CMK (cell line): ENCODE measurements at regions not wholly inside any gene's neighbourhood (a gene's known extent, or its start where the extent isn't known, plus 50 kb on each side); places are given as distances from the start of the nearest gene placed in this dataset.
"Not testable (repeated sequence)": the region's sequence is repeated elsewhere in the genome, so short reads cannot be mapped to it uniquely, and the experiment has no call there.

ENCODE experiments used
- DNase-seq: peaks from one replicate; pipeline ENCODE4 v3.0.0-alpha.2; 2010; ENCODE audit warnings: low read depth

DNA sequence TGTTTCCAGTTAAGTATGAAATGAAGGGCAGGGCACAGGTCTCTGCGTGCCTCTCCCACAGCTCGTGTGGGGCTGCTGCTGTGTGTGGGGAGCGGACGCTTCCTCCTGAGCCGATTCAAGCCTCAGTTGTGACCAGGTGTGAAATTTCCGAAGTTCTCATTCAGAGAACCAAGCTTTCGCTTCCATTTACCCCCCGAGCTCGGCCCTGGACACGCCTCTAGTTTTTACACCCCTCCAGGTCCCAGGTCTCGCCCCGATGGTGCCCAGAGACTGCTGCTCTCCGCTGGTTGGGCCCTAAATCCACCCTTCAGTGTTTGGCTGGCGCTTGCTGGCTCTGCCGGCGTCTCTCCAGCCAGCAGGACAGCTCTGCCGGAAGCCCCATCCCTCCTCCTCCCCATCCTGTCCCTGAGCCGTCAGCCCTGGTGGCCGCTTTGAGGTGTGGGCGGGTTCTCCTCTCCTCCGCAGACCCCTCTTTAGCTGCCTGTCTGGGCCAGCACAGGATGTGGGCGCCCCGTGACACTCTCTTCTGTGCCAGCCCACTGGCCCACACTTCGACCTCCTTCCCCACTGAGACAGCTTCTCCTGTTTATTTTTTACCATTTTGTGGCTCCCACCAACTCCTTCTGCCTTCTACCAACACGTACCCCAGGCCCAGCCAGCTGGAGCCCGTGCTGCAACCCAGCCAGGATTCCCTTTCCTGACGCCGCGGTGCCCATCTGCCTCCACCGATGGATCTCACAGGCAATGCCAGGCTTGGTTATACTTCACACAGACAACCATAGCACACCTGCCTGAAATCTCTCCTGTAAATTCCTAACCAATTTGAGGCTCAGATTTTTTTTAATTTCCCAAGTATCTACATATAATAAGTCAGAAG is 142.8 kb downstream of the DLL1 start:
- no peak for DNase-seq

DNA sequence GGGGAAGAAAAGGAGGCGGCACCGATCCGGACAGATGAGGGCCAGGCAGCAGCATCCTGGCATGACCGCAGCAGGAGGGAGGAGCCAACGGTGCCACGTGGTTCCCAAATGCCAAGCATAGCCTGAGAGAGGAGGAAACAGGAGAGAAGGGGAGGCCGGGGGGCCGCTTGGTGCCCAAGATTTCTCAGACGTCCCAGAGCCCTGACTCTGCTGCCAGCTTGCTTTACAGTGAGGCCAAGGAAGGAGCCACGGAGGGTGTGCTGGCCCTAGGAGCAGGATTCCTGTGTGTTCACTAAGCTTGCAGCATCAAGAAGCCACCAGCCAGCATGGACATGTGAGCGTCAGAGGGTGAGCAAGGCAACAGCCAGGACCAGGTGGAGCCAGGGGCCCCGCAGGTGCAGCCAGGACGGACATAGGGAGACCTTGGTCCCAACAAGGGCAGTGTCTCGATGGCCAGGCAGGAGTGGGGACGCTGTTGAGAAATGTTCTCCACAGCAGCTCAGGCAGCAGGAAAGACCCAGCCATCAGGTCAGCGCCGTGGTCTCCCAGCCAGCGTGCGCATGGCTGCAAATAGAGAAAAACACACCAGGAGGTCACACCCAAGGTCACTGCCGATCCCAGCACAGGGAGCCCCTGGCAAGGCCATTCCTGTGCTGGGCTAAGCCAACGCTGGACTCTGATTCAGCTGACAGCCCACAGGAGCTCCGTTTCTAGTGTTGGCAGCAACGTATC is 143.7 kb downstream of the DLL1 start:
- no peak for DNase-seq

GRCh38 chr6:170146640-170147039 is 144.2 kb downstream of the DLL1 start:
- no peak for DNase-seq

- not testable (repeated sequence) for DNase-seq
Observed at GRCh38 chr6:170146131-170146530, 144.7 kb downstream of the DLL1 start.

DNA sequence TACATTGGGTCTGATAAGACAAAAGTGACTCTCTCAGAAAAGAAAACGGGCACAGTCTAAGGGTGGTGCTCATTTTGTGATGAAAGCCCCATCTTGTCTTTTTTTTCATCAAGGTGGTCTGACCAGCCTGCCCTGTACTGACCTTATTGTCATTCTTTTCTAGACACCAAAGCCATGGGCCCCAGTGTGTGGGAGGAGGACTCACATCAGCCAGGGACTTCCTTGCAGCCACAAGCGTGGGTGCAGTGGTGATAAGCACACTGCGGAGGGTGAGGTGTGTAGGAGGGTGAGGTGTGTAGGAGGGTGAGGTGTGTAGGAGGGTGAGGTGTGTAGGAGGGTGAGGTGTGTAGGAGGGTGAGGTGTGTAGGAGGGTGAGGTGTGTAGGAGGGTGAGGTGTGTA is 145.2 kb downstream of the DLL1 start:
- not testable (repeated sequence) for DNase-seq

- no peak for DNase-seq
Observed at GRCh38 chr6:170145272-170145592, 145.6 kb downstream of the DLL1 start.

GRCh38 chr6:170144571-170145271 is 146.2 kb downstream of the DLL1 start:
- no peak for DNase-seq

DNA sequence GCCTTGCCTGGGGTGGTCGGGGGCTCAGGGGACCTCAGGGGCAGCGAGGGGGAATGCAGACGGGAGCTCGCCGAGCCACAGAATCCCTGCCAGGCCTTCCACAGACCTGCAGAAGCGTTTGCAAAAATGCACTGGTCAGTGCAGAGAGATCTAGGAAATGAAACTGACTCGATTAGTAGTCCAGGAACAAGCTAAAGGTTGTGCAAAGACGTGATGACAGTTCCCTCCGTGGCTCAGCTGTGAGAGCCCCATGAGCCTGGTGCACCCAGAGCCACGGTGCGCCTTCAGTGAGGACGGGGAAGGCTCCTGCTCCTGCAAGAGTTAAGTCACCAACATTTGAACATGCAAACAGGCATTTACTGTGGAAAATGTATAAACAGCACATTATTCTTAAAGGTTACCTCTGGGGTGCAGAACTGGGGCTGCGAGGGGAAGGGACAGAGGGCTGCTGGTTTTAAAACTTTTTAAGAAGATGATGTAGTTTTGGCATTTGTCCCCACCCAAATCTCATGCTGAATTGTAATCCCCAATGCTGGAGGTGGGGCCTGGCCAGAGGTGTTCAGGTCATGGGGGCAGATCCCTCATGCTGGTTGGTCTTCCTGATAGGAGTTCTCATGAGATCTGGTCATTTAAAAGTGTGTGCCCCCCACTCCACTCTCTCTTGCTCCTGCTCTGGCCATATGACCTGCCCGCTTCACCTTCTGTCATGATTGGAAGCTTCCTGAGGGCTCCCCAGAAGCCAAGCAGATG is 147.3 kb downstream of the DLL1 start:
- no peak for DNase-seq

DNA sequence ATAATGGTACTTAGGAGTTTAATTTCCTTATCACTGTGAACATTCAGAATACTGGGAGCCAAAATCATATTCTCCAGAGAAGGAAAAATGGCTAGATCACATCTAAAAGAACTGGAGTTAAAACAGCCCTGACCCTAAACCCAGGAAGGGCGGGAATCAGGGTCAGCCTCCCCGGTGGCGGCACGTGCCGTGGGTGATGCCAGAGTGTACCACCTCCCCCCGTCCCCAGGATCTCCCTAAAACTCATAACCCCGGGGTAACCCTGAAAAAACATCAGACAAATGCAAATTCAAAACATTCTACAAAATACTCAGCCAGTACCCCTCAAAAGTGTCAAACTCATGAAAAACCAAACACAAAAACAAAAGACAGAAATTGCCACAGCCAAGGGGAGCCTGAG is 148.3 kb downstream of the DLL1 start:
- DNase-seq, result no peak

- DNase-seq, result not testable (repeated sequence)
Observed at GRCh38 chr6:170141061-170141460, 149.8 kb downstream of the DLL1 start.

- DNase-seq, result no peak
Observed at GRCh38 chr6:170140129-170140528, 150.7 kb downstream of the DLL1 start.

DNA sequence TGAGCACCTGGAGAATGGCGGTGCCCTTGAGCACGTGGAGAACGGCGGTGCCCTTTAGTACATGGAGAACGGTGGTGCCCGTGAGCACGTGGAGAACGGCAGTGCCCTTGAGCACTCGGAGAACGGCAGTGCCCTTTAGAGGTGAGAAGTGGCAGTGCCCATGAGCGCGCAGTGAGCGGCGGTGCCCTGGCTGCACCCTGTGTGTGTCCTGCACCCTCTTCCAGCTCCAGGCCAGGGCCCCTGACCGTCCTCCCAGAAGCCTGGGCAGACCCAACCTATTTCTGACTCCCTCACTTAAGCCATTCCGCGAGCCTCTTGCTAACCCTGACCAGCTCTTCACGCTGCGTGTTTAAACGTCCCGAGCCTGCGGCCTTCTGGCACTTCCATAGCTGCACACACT is 151.3 kb downstream of the DLL1 start:
- DNase-seq, result no peak

DNA sequence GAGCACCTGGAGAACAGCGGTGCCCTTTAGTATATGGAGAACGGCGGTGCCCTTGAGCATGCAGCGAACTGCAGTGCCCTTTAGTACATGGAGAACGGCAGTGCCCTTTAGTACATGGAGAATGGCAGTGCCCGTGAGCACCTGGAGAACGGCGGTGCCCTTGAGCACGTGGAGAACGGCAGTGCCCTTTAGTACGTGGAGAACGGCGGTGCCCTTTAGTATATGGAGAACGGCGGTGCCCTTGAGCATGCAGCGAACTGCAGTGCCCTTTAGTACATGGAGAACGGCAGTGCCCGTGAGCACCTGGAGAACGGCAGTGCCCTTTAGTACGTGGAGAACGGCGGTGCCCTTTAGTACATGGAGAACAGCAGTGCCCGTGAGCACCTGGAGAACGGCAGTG is 151.8 kb downstream of the DLL1 start:
- not testable (repeated sequence) for DNase-seq

DNA sequence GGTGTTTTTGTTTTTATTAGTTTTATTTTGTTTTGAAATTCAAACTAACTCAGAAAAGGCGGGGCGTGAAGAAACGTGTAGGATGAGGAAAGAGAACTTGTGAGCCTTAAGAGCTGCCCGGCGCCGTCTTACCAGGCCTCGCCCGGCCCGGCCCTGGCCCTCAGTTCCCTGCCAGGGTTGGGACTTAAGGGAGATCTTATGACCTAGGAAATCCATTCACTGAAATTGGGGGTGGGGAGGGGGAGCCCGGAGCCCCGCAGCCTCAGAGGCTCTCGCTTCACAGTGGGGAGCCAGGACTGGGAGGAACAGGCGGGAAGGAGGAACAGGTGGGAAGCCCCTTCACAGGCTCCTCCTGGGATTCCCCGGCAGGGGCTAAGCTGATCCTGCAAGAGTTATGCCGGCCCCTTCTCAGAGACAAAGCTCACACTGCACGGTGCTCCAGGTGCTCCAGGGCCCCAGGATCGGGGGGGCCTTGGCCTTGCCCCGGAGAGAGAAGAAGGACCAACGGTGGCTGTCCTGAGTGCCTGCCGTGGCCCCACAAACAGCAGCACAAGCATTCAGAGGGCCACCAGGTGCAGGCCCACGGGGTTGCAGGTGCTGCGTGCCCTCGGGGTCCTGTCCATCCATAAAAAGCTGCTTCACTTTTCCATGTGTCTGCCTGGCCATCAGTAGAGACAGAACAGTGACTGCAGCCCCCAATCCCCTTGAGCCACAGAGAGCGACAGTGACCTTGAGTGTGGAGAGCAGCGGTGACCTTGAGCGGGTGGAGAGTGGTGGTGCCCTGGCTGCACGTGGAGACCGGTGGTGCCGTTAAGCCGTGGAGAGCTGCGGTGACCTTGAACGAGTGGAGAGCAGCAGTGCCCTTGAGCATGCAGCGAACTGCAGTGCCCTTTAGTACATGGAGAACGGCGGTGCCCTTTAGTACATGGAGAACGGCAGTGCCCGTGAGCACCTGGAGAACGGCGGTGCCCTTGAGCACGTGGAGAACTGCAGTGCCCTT is 152.7 kb downstream of the DLL1 start:
- DNase-seq, result no peak

GRCh38 chr6:170137176-170137891 is 153.5 kb downstream of the DLL1 start:
- DNase-seq, result no peak

- DNase-seq, result no peak
Observed at GRCh38 chr6:170136541-170137175, 154.2 kb downstream of the DLL1 start.

DNA sequence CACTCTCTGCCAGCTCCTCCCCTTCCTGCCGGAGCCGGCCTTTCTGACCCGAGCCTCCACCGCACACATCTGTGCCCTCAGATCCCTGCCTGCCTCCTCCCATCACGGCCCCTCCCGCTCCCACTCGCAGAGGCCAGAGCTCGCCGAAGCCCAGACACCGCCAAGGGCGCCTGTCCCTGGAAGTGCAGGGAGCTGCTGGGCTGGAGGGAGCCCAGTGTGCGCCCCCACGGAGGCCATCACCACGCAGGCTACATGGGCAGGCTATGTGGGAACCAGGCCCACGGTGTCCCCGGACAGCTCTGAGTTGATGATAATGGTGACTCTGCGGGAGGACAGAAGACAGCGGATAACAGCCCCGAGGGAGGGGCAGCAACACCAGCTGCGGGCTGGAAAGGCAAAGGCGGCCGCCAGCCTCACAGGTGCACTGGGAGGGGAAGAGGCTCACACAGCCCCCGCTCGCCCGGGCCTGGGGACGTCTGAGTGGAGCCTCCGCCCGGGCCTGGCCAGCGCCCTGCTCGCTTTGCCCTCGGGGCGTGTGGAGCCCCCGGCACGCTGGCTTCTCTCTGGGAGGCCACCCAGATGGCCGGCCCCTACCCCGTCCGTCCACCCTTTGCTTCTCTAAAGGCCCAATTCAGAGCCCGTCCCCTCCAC is 154.9 kb downstream of the DLL1 start:
- DNase-seq, result no peak

GRCh38 chr6:170135461-170135820 is 155.4 kb downstream of the DLL1 start:
- no peak for DNase-seq
